ENCODE measurements at regions not wholly inside any gene's neighbourhood (a gene's known extent, or its start where the extent isn't known, plus 50 kb on each side); places are given as distances from the start of the nearest gene placed in this dataset.

DNA sequence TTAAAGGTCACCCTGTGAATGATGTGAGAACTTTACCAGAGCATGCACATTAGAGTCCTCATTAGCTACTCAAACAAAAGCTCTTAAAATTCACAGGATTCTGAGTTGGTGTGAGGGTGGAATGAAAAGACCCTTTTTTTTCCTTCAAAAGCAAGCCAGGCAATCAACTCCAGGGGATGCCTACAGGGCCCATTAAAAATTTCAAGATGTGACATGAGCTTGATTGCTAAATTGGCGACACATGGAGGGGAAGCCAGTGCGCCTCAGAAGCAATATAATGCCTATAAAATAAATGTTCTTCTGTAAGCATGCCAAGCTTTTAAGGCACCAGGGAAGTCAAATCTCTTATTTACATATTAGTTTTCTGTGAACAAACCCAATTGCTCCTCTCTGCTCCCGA, 328.8 kb upstream of the SUCLG2 start:
- no peak overlapping the region for H3K4me3 ChIP-seq (ENCODE audit: low read depth, low read length, poor library complexity, severe bottlenecking)
- H3K4me2 ChIP-seq (ENCODE audit: low read length), result no peak overlapping the region
- H3K27me3 ChIP-seq (ENCODE audit: insufficient read depth, low read length), result no peaks in the 10 kb centered on the region
- no peaks in the 10 kb centered on the region for H3K79me2 ChIP-seq (ENCODE audit: insufficient read depth, low read length)
- no peaks in the 10 kb centered on the region for H3K9me3 ChIP-seq (ENCODE audit: low read length)
- no peaks in the 10 kb centered on the region for H3K4me1 ChIP-seq (ENCODE audit: insufficient read depth, low read length, severe bottlenecking)
- H3K27ac ChIP-seq (ENCODE audit: low read depth, low read length, poor library complexity, severe bottlenecking), result no peak overlapping the region
- TF ChIP-seq CTCF (IDR thresholded peaks at IDR 0.05; ENCODE audit: low read length) (no peak), EZH2 (IDR thresholded peaks at IDR 0.05; ENCODE audit: borderline replicate concordance, low read length) (no peak)
- no peaks in the 10 kb centered on the region for H3K36me3 ChIP-seq (ENCODE audit: insufficient read depth, low read length)
- no peak overlapping the region for H2AFZ ChIP-seq (ENCODE audit: low read length)
- no peak overlapping the region for H3K9ac ChIP-seq (ENCODE audit: low read length)
- no peaks in the 10 kb centered on the region for H3K9me2 ChIP-seq (ENCODE audit: low read depth, low read length)
- no peaks in the 10 kb centered on the region for H4K20me1 ChIP-seq (ENCODE audit: insufficient read depth, low read length)
- no peaks in the 10 kb centered on the region for H3F3A ChIP-seq (ENCODE audit: insufficient read depth, low read length)

DNA sequence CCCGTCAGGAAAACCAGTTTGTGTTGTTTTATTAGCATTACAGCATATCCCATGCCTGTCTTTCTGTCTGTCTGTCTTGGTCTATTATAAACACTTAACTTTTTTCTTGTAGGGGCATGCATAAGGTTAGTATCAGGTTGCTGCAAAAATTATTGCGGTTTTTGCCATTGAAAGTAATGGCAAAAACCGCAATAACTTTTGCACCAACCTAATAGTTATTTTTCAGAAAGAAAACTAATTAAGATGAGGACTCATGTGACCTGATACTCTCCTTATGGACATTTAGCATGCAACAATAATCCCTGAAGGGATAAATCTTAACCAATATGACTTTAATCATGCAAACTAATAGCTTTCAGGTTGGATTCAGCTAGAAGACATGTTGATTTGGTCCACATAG, 326.7 kb upstream of the SUCLG2 start:
- TF ChIP-seq CTCF (IDR thresholded peaks at IDR 0.05; ENCODE audit: low read length) (no peak), EZH2 (IDR thresholded peaks at IDR 0.05; ENCODE audit: borderline replicate concordance, low read length) (no peak)
- Histone ChIP-seq H3K27me3 (ENCODE audit: insufficient read depth, low read length) (no peaks in the 10 kb centered on the region), H3K4me1 (ENCODE audit: insufficient read depth, low read length, severe bottlenecking) (no peaks in the 10 kb centered on the region), H4K20me1 (ENCODE audit: insufficient read depth, low read length) (no peaks in the 10 kb centered on the region), H3K9me3 (ENCODE audit: low read length) (no peaks in the 10 kb centered on the region), H3K4me2 (ENCODE audit: low read length) (no peak overlapping the region), H2AFZ (ENCODE audit: low read length) (no peak overlapping the region), H3K4me3 (ENCODE audit: low read depth, low read length, poor library complexity, severe bottlenecking) (no peak overlapping the region), H3K9me2 (ENCODE audit: low read depth, low read length) (no peaks in the 10 kb centered on the region), H3K9ac (ENCODE audit: low read length) (no peak overlapping the region), H3K27ac (ENCODE audit: low read depth, low read length, poor library complexity, severe bottlenecking) (no peak overlapping the region), H3K36me3 (ENCODE audit: insufficient read depth, low read length) (no peaks in the 10 kb centered on the region), H3F3A (ENCODE audit: insufficient read depth, low read length) (no peaks in the 10 kb centered on the region), H3K79me2 (ENCODE audit: insufficient read depth, low read length) (no peaks in the 10 kb centered on the region)

GRCh38 chr3:67979342-67979741, 324.9 kb upstream of the SUCLG2 start:
- Histone ChIP-seq H3K4me2 (ENCODE audit: low read length) (no peak overlapping the region), H4K20me1 (ENCODE audit: insufficient read depth, low read length) (no peaks in the 10 kb centered on the region), H3K9ac (ENCODE audit: low read length) (no peak overlapping the region), H3K9me2 (ENCODE audit: low read depth, low read length) (no peaks in the 10 kb centered on the region), H3K79me2 (ENCODE audit: insufficient read depth, low read length) (no peaks in the 10 kb centered on the region), H3K27ac (ENCODE audit: low read depth, low read length, poor library complexity, severe bottlenecking) (no peak overlapping the region), H3K36me3 (ENCODE audit: insufficient read depth, low read length) (no peaks in the 10 kb centered on the region), H3K27me3 (ENCODE audit: insufficient read depth, low read length) (no peaks in the 10 kb centered on the region), H3K9me3 (ENCODE audit: low read length) (no peaks in the 10 kb centered on the region), H2AFZ (ENCODE audit: low read length) (no peak overlapping the region), H3K4me3 (ENCODE audit: low read depth, low read length, poor library complexity, severe bottlenecking) (no peak overlapping the region), H3K4me1 (ENCODE audit: insufficient read depth, low read length, severe bottlenecking) (no peaks in the 10 kb centered on the region), H3F3A (ENCODE audit: insufficient read depth, low read length) (no peaks in the 10 kb centered on the region)
- no peak for TF ChIP-seq EZH2 (IDR thresholded peaks at IDR 0.05; ENCODE audit: borderline replicate concordance, low read length)
- TF ChIP-seq CTCF (IDR thresholded peaks at IDR 0.05; ENCODE audit: low read length), result no peak

All from OCI-LY1 (cell line).